Sigmoid colon (tissue), 6 donors: ENCODE measurements at regions not wholly inside any gene's neighbourhood (a gene's known extent, or its start where the extent isn't known, plus 50 kb on each side); places are given as distances from the start of the nearest gene placed in this dataset.

Source experiments
- DNase-seq: peaks from one replicate; pipeline ENCODE4 v3.0.0-alpha.2; 2019
- H3K27ac ChIP-seq, 4 donors: fragments of 200-600 bp; sonication (generic); one replicate each; pipeline ENCODE4 v1.5.1; 2016 to 2019; ENCODE audit warnings: mild to moderate bottlenecking in 1 of 4
- H3K27me3 ChIP-seq, 3 donors: fragments of 200-600 bp; sonication (generic); one replicate each; pipeline ENCODE4 v1.5.1; 2019; ENCODE audit warnings: mild to moderate bottlenecking in 1 of 3
- H3K36me3 ChIP-seq, 4 donors: fragments of 200-600 bp; sonication (generic); one replicate each; pipeline ENCODE4 v1.5.1; 2016 to 2019
- H3K4me1 ChIP-seq, 4 donors: fragments of 200-600 bp; sonication (generic); one replicate each; pipeline ENCODE4 v1.5.1; 2017 to 2019
- H3K4me3 ChIP-seq, 4 donors: fragments of 200-600 bp; sonication (generic); one replicate each; pipeline ENCODE4 v1.5.1; 2017 to 2019; ENCODE audit warnings: mild to moderate bottlenecking in 2 of 4, moderate library complexity in 1 of 4
- H3K9me3 ChIP-seq, 4 donors: fragments of 200-600 bp in 3 of 4; sonication (generic) in 3 of 4; one replicate each; pipeline versions ENCODE4 v1.5.1 to v1.6.1; 2013 to 2019
- CTCF ChIP-seq, 4 experiments: fragments of 450-650 bp in 3 of 4; fragments of 200-600 bp in 1 of 4; IDR thresholded peaks; one replicate each; pipeline ENCODE4 v1.5.1; 2016 to 2019; ENCODE audit warnings: antibody characterized with exemption in 4 of 4, mild to moderate bottlenecking in 3 of 4, moderate library complexity in 2 of 4
- EP300 ChIP-seq, 4 donors: sonication (generic); formaldehyde crosslinking; IDR thresholded peaks; one replicate each; pipeline ENCODE4 v1.6.1; 2017; ENCODE audit warnings: antibody characterized with exemption in 4 of 4
- POLR2A ChIP-seq, 2 donors: fragments of 450-650 bp; IDR thresholded peaks; one replicate each; pipeline ENCODE4 v1.6.1; 2016; ENCODE audit warnings: antibody characterized with exemption in 2 of 2, mild to moderate bottlenecking in 2 of 2, moderate library complexity in 2 of 2
- POLR2AphosphoS5 ChIP-seq, 4 donors: sonication (generic); formaldehyde crosslinking; IDR thresholded peaks; one replicate each; pipeline ENCODE4 v1.6.1; 2017; ENCODE audit warnings: antibody characterized with exemption in 4 of 4
- WGBS, 2 donors: extraction: QIAGEN DNeasy Blood & Tissue Kit; methylation state at CpG; one replicate each; pipeline ENCODE4 v1.1.7; 2013; 5-methylcytosine and 5-hydroxymethylcytosine counted together
- intact Hi-C: fragments of 100-400 bp; cut with DNase I; formaldehyde crosslinking; loops from one replicate; pipeline ENCODE4 v1.15.1; 2023
- donor health status: healthy with polysubstance abuse.
- donor health status: healthy.

GRCh38 chr4:122278976-122279375 lies 99.8 kb upstream of the ADAD1 start:
- Histone ChIP-seq H3K4me3 (no peak overlapping the region), H3K27ac (no peak overlapping the region), H3K4me1 (no peaks in the 10 kb centered on the region), H3K36me3 (peaks cover 4 to 92% (median 11%) of the 10 kb centered on the region in 4 donors), H3K9me3 (no peaks in the 10 kb centered on the region), H3K27me3 (no peaks in the 10 kb centered on the region)
- intact Hi-C loops, result no loop called here
- WGBS, 2 donors, result 95 to 96% methylated on average over 1 of the region's 1 CpG
- TF ChIP-seq POLR2A (IDR thresholded peaks at IDR 0.05), result no peak
- TF ChIP-seq POLR2AphosphoS5 (IDR thresholded peaks at IDR 0.05), result no peak
- no peak for TF ChIP-seq CTCF (IDR thresholded peaks at IDR 0.05)
- TF ChIP-seq EP300 (IDR thresholded peaks at IDR 0.05), result no peak
- DNase-seq, result no peak

DNA sequence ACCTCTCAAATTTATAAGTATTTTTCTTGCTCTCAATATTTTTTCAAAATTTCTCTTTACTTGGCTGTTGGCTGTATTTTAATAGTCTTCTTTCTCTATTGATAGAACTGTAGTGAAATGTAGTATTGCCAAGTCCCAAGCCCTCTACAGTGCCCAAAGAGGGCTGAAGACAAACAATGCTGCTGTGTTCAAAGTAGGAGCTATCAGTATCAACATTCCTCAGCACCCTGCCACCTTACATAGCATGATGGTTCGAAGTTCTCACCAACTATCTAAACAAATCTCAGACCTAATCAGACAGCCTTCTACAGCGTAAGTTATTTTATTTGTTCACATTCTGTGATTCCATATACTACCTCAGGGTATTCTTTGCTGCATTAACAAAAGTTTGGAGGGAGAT lies 99.1 kb upstream of the ADAD1 start:
- Histone ChIP-seq H3K4me1 (no peaks in the 10 kb centered on the region), H3K27me3 (no peaks in the 10 kb centered on the region), H3K4me3 (no peak overlapping the region), H3K27ac (no peak overlapping the region), H3K36me3 (peaks cover 4 to 92% (median 11%) of the 10 kb centered on the region in 4 donors), H3K9me3 (no peaks in the 10 kb centered on the region)
- TF ChIP-seq CTCF (IDR thresholded peaks at IDR 0.05) (no peak), POLR2A (IDR thresholded peaks at IDR 0.05) (no peak), POLR2AphosphoS5 (IDR thresholded peaks at IDR 0.05) (no peak)
- intact Hi-C loops, result no loop called here
- WGBS, 2 donors, result 98% methylated on average over 2 of the region's 2 CpGs
- DNase-seq, result no peak

- Histone ChIP-seq H3K4me3 (no peak overlapping the region), H3K4me1 (no peaks in the 10 kb centered on the region), H3K27ac (no peak overlapping the region), H3K9me3 (no peaks in the 10 kb centered on the region), H3K36me3 (peaks cover 0 to 86% (median 13%) of the 10 kb centered on the region in 4 donors), H3K27me3 (no peaks in the 10 kb centered on the region)
- no peak for DNase-seq
- 96 to 98% methylated on average over 2 of the region's 2 CpGs for WGBS, 2 donors
- intact Hi-C loops, result no loop called here
- TF ChIP-seq EP300 (IDR thresholded peaks at IDR 0.05) (no peak), POLR2A (IDR thresholded peaks at IDR 0.05) (no peak), CTCF (IDR thresholded peaks at IDR 0.05) (no peak), POLR2AphosphoS5 (IDR thresholded peaks at IDR 0.05) (no peak)
Measured at GRCh38 chr4:122285285-122285684, 93.5 kb upstream of the ADAD1 start.

- intact Hi-C loops, result no loop called here
- H3K27me3 ChIP-seq, result no peaks in the 10 kb centered on the region
- WGBS, 2 donors, result 97% methylated on average over 12 of the region's 12 CpGs
- H3K36me3 ChIP-seq, result peaks cover 0 to 58% (median 16%) of the 10 kb centered on the region in 4 donors
- TF ChIP-seq POLR2AphosphoS5 (IDR thresholded peaks at IDR 0.05), result no peak
- no peak for TF ChIP-seq CTCF (IDR thresholded peaks at IDR 0.05)
- TF ChIP-seq EP300 (IDR thresholded peaks at IDR 0.05), result no peak
- TF ChIP-seq POLR2A (IDR thresholded peaks at IDR 0.05), result no peak
- no peaks in the 10 kb centered on the region for H3K4me1 ChIP-seq
- H3K4me3 ChIP-seq, result no peak overlapping the region
- H3K9me3 ChIP-seq, result no peaks in the 10 kb centered on the region
- H3K27ac ChIP-seq, result no peak overlapping the region
- no peak for DNase-seq
Measured at GRCh38 chr4:122293374-122294365, 85.1 kb upstream of the ADAD1 start.
